Kidney (tissue), 13 donors: ENCODE measurements at regions not wholly inside any gene's neighbourhood (a gene's known extent, or its start where the extent isn't known, plus 50 kb on each side); places are given as distances from the start of the nearest gene placed in this dataset.

Source experiments
- DNase-seq, 5 donors: peaks; one replicate each; pipeline ENCODE4 v3.0.0-alpha.2; 2013 to 2020
- FAIRE-seq: peaks from 2 replicates; lab custom pipeline; 2012; peaks lifted over from hg19 to GRCh38; lab: Jason Lieb, UNC
- H3K27ac ChIP-seq, 2 donors: one replicate each; pipeline ENCODE4 v1.7.0; 2013; ENCODE audit warnings: low read depth in 2 of 2, low read length in 2 of 2, inconsistent platforms in 1 of 2
- H3K27me3 ChIP-seq: one replicate; pipeline ENCODE4 v1.7.1; 2013; ENCODE audit warnings: low read length, inconsistent platforms; ENCODE audit not compliant: control insufficient read depth, insufficient read depth
- H3K36me3 ChIP-seq, 3 donors: one replicate each; pipeline versions ENCODE4 v1.7.0 to v1.7.1; 2013; ENCODE audit warnings: low read length in 3 of 3, control low read depth in 1 of 3, inconsistent platforms in 1 of 3; ENCODE audit not compliant: insufficient read depth in 3 of 3, control insufficient read depth in 2 of 3
- H3K4me1 ChIP-seq, 3 donors: one replicate each; pipeline versions ENCODE4 v1.7.0 to v1.7.1; 2013; ENCODE audit warnings: low read length in 3 of 3, inconsistent platforms in 1 of 3, low read depth in 1 of 3; ENCODE audit not compliant: control insufficient read depth in 2 of 3, insufficient read depth in 2 of 3
- H3K4me3 ChIP-seq, 3 donors: one replicate each; pipeline versions ENCODE4 v1.7.0 to v1.8.1; 2013; ENCODE audit warnings: low read length in 3 of 3, control low read depth in 1 of 3, inconsistent platforms in 1 of 3
- H3K9ac ChIP-seq, 3 donors: one replicate each; pipeline versions ENCODE4 v1.7.0 to v1.7.1; 2013; ENCODE audit warnings: low read length in 3 of 3, control low read depth in 1 of 3, inconsistent platforms in 1 of 3
- H3K9me3 ChIP-seq, 3 donors: one replicate each; pipeline versions ENCODE4 v1.7.0 to v1.7.1; 2013; ENCODE audit warnings: low read length in 3 of 3, control low read depth in 1 of 3, inconsistent platforms in 1 of 3; ENCODE audit not compliant: control insufficient read depth in 2 of 3, insufficient read depth in 1 of 3
- intact Hi-C: fragments of 100-400 bp; cut with DNase I; formaldehyde crosslinking; loops from one replicate; pipeline ENCODE4 v1.11.1; 2022
- TF ChIP-seq, protein P1 (sequence below): IDR thresholded peaks from 3 replicates; pipeline ENCODE4 v1.5.1; 2012; ENCODE audit warnings: mild to moderate bottlenecking, moderate library complexity, borderline replicate concordance; ENCODE audit not compliant: insufficient read depth; ENCODE audit errors: extremely low read depth
- donor health status: control.
- donor health status: control.
- donor health status: control.
- donor health status: control.
- donor health status: control.
- donor health status: DM: yes; HTN: yes; CAD: no.
- donor health status: Normal renal cell carcinoma (clear cell type).

GRCh38 chr3:73797311-73797710 is 172.6 kb upstream of the PDZRN3 start:
- intact Hi-C loops: no loop called here
- Histone ChIP-seq H3K9me3 (no peaks in the 10 kb centered on the region), H3K4me3 (no peak overlapping the region), H3K27me3 (no peaks in the 10 kb centered on the region), H3K27ac (no peak overlapping the region), H3K4me1 (no peaks in the 10 kb centered on the region), H3K36me3 (no peaks in the 10 kb centered on the region), H3K9ac (no peak overlapping the region)
- FAIRE-seq (no peak), DNase-seq (no peak)
- TF ChIP-seq, protein P1, sequence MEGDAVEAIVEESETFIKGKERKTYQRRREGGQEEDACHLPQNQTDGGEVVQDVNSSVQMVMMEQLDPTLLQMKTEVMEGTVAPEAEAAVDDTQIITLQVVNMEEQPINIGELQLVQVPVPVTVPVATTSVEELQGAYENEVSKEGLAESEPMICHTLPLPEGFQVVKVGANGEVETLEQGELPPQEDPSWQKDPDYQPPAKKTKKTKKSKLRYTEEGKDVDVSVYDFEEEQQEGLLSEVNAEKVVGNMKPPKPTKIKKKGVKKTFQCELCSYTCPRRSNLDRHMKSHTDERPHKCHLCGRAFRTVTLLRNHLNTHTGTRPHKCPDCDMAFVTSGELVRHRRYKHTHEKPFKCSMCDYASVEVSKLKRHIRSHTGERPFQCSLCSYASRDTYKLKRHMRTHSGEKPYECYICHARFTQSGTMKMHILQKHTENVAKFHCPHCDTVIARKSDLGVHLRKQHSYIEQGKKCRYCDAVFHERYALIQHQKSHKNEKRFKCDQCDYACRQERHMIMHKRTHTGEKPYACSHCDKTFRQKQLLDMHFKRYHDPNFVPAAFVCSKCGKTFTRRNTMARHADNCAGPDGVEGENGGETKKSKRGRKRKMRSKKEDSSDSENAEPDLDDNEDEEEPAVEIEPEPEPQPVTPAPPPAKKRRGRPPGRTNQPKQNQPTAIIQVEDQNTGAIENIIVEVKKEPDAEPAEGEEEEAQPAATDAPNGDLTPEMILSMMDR: no peak

- H3K27me3 ChIP-seq: no peaks in the 10 kb centered on the region
- FAIRE-seq: no peak
- no peak overlapping the region for H3K9ac ChIP-seq
- no peaks in the 10 kb centered on the region for H3K4me1 ChIP-seq
- TF ChIP-seq, protein P1: no peak
- no peaks in the 10 kb centered on the region for H3K36me3 ChIP-seq
- no peak for DNase-seq
- H3K9me3 ChIP-seq: no peaks in the 10 kb centered on the region
- intact Hi-C loops: no loop called here
- H3K27ac ChIP-seq: no peak overlapping the region
- no peak overlapping the region for H3K4me3 ChIP-seq
Measured at GRCh38 chr3:73796382-73796781, 171.6 kb upstream of the PDZRN3 start.

DNA sequence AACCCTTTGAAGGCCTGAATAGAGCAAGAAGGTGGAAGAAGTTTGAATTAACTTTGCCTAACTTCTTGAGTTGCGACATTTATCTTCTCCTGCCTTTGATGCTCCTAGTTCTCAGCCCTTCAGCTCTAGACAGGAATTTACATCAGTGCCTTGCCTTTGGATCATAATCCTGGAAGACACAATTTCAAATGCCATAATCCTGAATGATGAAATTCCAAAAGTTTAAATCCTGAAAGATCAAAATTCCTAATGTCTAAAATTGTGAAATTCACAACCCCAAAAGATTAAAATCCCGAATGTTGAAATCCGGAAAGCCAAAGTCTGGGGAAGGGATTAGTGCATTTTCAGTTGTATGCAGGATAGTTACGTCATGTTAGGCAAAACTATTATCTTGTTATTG is 166.6 kb upstream of the PDZRN3 start:
- TF ChIP-seq, protein P1: no peak
- intact Hi-C loops: no loop called here
- H3K4me1 ChIP-seq: no peaks in the 10 kb centered on the region
- H3K27me3 ChIP-seq: no peaks in the 10 kb centered on the region
- FAIRE-seq (no peak), DNase-seq (no peak)
- H3K36me3 ChIP-seq: no peaks in the 10 kb centered on the region
- no peak overlapping the region for H3K27ac ChIP-seq
- no peaks in the 10 kb centered on the region for H3K9me3 ChIP-seq
- no peak overlapping the region for H3K4me3 ChIP-seq
- H3K9ac ChIP-seq: no peak overlapping the region

DNA sequence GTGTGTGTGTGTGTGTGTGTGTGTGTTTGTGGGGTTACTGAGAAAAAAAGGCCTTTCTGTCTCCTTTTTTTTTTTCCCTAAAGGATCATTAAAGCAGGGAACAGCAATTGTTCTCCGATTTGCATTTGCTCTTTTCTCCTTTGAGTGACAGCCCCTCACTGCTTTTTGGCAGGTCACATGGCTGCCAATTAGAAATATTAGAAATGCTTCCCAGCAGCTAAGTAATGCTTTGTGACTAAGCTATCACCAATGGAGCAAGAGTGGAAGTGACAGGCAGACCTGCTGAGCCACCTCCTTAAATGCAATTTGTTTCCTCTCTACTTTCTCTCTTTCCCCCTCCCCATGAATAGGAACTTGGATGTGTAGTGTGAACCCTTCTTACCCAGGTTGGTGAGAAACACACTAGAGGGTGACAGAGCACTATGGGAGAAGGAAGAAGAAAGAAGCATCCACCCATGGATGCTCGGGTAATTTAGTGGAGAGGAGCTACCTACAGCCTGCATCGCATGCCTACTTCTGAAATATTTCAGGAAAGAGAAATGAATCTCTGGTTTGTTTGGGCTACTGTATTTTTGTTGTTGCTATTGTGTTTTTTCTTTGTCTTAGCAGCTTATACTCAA is 165.2 kb upstream of the PDZRN3 start:
- no peaks in the 10 kb centered on the region for H3K36me3 ChIP-seq
- FAIRE-seq (no peak), DNase-seq (no peak)
- H3K27me3 ChIP-seq: no peaks in the 10 kb centered on the region
- H3K9me3 ChIP-seq: no peaks in the 10 kb centered on the region
- TF ChIP-seq, protein P1: no peak
- no peaks in the 10 kb centered on the region for H3K4me1 ChIP-seq
- no peak overlapping the region for H3K4me3 ChIP-seq
- H3K27ac ChIP-seq: no peak overlapping the region
- no peak overlapping the region for H3K9ac ChIP-seq
- intact Hi-C loops: no loop called here
